C4-2B (cell line): ENCODE measurements at regions not wholly inside any gene's neighbourhood (a gene's known extent, or its start where the extent isn't known, plus 50 kb on each side); places are given as distances from the start of the nearest gene placed in this dataset.
"Not testable (repeated sequence)": the region's sequence is repeated elsewhere in the genome, so short reads cannot be mapped to it uniquely, and the experiment has no call there.

ENCODE experiments used
- H3K27ac ChIP-seq: fragments of 450-650 bp; 2 replicates; pipeline ENCODE4 v1.5.1; 2017
- CTCF ChIP-seq: fragments of 450-650 bp; conservative IDR thresholded peaks from 2 replicates; pipeline ENCODE4 v1.5.1; 2017; ENCODE audit warnings: mild to moderate bottlenecking
- ZFX ChIP-seq: fragments of 450-650 bp; IDR thresholded peaks from 2 replicates; pipeline ENCODE4 v1.6.1; 2017

GRCh38 chr21:35506771-35507170 is 457.7 kb upstream of the RUNX1 start:
- no peak overlapping the region for H3K27ac ChIP-seq
- TF ChIP-seq CTCF (no peak), ZFX (no peak)

GRCh38 chr21:35506352-35506751 is 457.2 kb upstream of the RUNX1 start:
- no peak overlapping the region for H3K27ac ChIP-seq
- no peak for TF ChIP-seq CTCF
- no peak for TF ChIP-seq ZFX

- TF ChIP-seq CTCF, result no peak
- no peak overlapping the region for H3K27ac ChIP-seq
Measured at GRCh38 chr21:35504951-35505466, 455.9 kb upstream of the RUNX1 start.

GRCh38 chr21:35504277-35504676 is 455.2 kb upstream of the RUNX1 start:
- no peak for TF ChIP-seq CTCF
- no peak for TF ChIP-seq ZFX
- H3K27ac ChIP-seq, result no peak overlapping the region

- TF ChIP-seq ZFX (no peak), CTCF (no peak)
- H3K27ac ChIP-seq, result no peak overlapping the region
Measured at GRCh38 chr21:35503671-35504070, 454.6 kb upstream of the RUNX1 start.

- TF ChIP-seq ZFX, result no peak
- no peak overlapping the region for H3K27ac ChIP-seq
Measured at GRCh38 chr21:35502821-35503220, 453.7 kb upstream of the RUNX1 start.

- H3K27ac ChIP-seq, result not testable (repeated sequence)
Measured at GRCh38 chr21:35497522-35497921, 448.4 kb upstream of the RUNX1 start.

GRCh38 chr21:35491920-35492678 is 443.0 kb upstream of the RUNX1 start:
- H3K27ac ChIP-seq, result no peak overlapping the region
- TF ChIP-seq ZFX (no peak), CTCF (no peak)
